ES-I3 (cell line): ENCODE measurements at regions not wholly inside any gene's neighbourhood (a gene's known extent, or its start where the extent isn't known, plus 50 kb on each side); places are given as distances from the start of the nearest gene placed in this dataset.

Experiments
- H3K36me3 ChIP-seq: 2 replicates; pipeline ENCODE4 v1.6.1; 2013; ENCODE audit warnings: mild to moderate bottlenecking, low read length, control low read depth, moderate library complexity; ENCODE audit not compliant: insufficient read depth
- H3K4me1 ChIP-seq: 2 replicates; pipeline ENCODE4 v1.6.1; 2013; ENCODE audit warnings: mild to moderate bottlenecking, control low read depth, low read length; ENCODE audit not compliant: insufficient read depth
- H3K9ac ChIP-seq: 2 replicates; pipeline ENCODE4 v1.6.1; 2013; ENCODE audit warnings: low read depth, mild to moderate bottlenecking, low read length, moderate library complexity
- H3K9me3 ChIP-seq: 2 replicates; pipeline ENCODE4 v1.6.1; 2013; ENCODE audit warnings: mild to moderate bottlenecking, low read length, moderate library complexity; ENCODE audit not compliant: control insufficient read depth, insufficient read depth

- no peaks in the 10 kb centered on the region for H3K9me3 ChIP-seq
- H3K9ac ChIP-seq = no peak overlapping the region
- H3K4me1 ChIP-seq = peaks cover 13% of the 10 kb centered on the region
- no peaks in the 10 kb centered on the region for H3K36me3 ChIP-seq
These were observed 586.8 kb upstream of the PITX2 start for GRCh38 chr4:111209706-111210105.

- H3K9me3 ChIP-seq = no peaks in the 10 kb centered on the region
- no peaks in the 10 kb centered on the region for H3K36me3 ChIP-seq
- peaks cover 13% of the 10 kb centered on the region for H3K4me1 ChIP-seq
- no peak overlapping the region for H3K9ac ChIP-seq
These were observed 587.7 kb upstream of the PITX2 start for GRCh38 chr4:111210595-111210994.

- H3K9me3 ChIP-seq = no peaks in the 10 kb centered on the region
- peaks cover 12% of the 10 kb centered on the region for H3K4me1 ChIP-seq
- no peaks in the 10 kb centered on the region for H3K36me3 ChIP-seq
- no peak overlapping the region for H3K9ac ChIP-seq
These were observed 590.7 kb upstream of the PITX2 start for GRCh38 chr4:111213531-111213930.

GRCh38 chr4:111214371-111214770, 591.5 kb upstream of the PITX2 start:
- Histone ChIP-seq H3K36me3 (no peaks in the 10 kb centered on the region), H3K9ac (no peak overlapping the region), H3K4me1 (peaks cover 8% of the 10 kb centered on the region), H3K9me3 (no peaks in the 10 kb centered on the region)

- no peaks in the 10 kb centered on the region for H3K9me3 ChIP-seq
- no peaks in the 10 kb centered on the region for H3K36me3 ChIP-seq
- no peak overlapping the region for H3K9ac ChIP-seq
- peaks cover 5% of the 10 kb centered on the region for H3K4me1 ChIP-seq
These were observed 592.9 kb upstream of the PITX2 start for GRCh38 chr4:111215755-111216154.

- peaks cover 5% of the 10 kb centered on the region for H3K4me1 ChIP-seq
- H3K36me3 ChIP-seq = no peaks in the 10 kb centered on the region
- H3K9ac ChIP-seq = no peak overlapping the region
- no peaks in the 10 kb centered on the region for H3K9me3 ChIP-seq
These were observed 593.9 kb upstream of the PITX2 start for GRCh38 chr4:111216791-111217190.

GRCh38 chr4:111221371-111221770, 598.5 kb upstream of the PITX2 start:
- H3K9me3 ChIP-seq = no peaks in the 10 kb centered on the region
- no peaks in the 10 kb centered on the region for H3K36me3 ChIP-seq
- H3K9ac ChIP-seq = no peak overlapping the region
- H3K4me1 ChIP-seq = peaks cover 5% of the 10 kb centered on the region

GRCh38 chr4:111228396-111228795, 605.5 kb upstream of the PITX2 start:
- no peak overlapping the region for H3K9ac ChIP-seq
- H3K4me1 ChIP-seq = no peaks in the 10 kb centered on the region
- H3K9me3 ChIP-seq = no peaks in the 10 kb centered on the region
- H3K36me3 ChIP-seq = no peaks in the 10 kb centered on the region

- no peaks in the 10 kb centered on the region for H3K36me3 ChIP-seq
- H3K9me3 ChIP-seq = no peaks in the 10 kb centered on the region
- no peaks in the 10 kb centered on the region for H3K4me1 ChIP-seq
- H3K9ac ChIP-seq = no peak overlapping the region
These were observed 606.0 kb upstream of the PITX2 start for GRCh38 chr4:111228874-111229273.

- H3K9me3 ChIP-seq = no peaks in the 10 kb centered on the region
- H3K4me1 ChIP-seq = no peaks in the 10 kb centered on the region
- H3K9ac ChIP-seq = no peak overlapping the region
- no peaks in the 10 kb centered on the region for H3K36me3 ChIP-seq
These were observed 607.4 kb upstream of the PITX2 start for GRCh38 chr4:111230265-111230664.

- no peaks in the 10 kb centered on the region for H3K36me3 ChIP-seq
- H3K4me1 ChIP-seq = no peaks in the 10 kb centered on the region
- H3K9me3 ChIP-seq = no peaks in the 10 kb centered on the region
- H3K9ac ChIP-seq = no peak overlapping the region
These were observed 608.4 kb upstream of the PITX2 start for GRCh38 chr4:111231281-111231680.

GRCh38 chr4:111234939-111235338, 612.1 kb upstream of the PITX2 start:
- Histone ChIP-seq H3K4me1 (no peaks in the 10 kb centered on the region), H3K9me3 (no peaks in the 10 kb centered on the region), H3K9ac (no peak overlapping the region), H3K36me3 (no peaks in the 10 kb centered on the region)

GRCh38 chr4:111263836-111264235, 641.0 kb upstream of the PITX2 start:
- Histone ChIP-seq H3K4me1 (no peaks in the 10 kb centered on the region), H3K36me3 (no peaks in the 10 kb centered on the region), H3K9ac (no peak overlapping the region), H3K9me3 (no peaks in the 10 kb centered on the region)

- Histone ChIP-seq H3K4me1 (no peaks in the 10 kb centered on the region), H3K9ac (no peak overlapping the region), H3K36me3 (no peaks in the 10 kb centered on the region), H3K9me3 (no peaks in the 10 kb centered on the region)
These were observed 644.1 kb upstream of the PITX2 start for GRCh38 chr4:111266937-111267336.

- Histone ChIP-seq H3K4me1 (no peaks in the 10 kb centered on the region), H3K36me3 (no peaks in the 10 kb centered on the region), H3K9me3 (no peaks in the 10 kb centered on the region), H3K9ac (no peak overlapping the region)
These were observed 644.9 kb upstream of the PITX2 start for GRCh38 chr4:111267786-111268185.

- no peaks in the 10 kb centered on the region for H3K36me3 ChIP-seq
- no peaks in the 10 kb centered on the region for H3K4me1 ChIP-seq
- no peaks in the 10 kb centered on the region for H3K9me3 ChIP-seq
- H3K9ac ChIP-seq = no peak overlapping the region
These were observed 646.0 kb upstream of the PITX2 start for GRCh38 chr4:111268769-111269414.
